ENCODE measurements at regions not wholly inside any gene's neighbourhood (a gene's known extent, or its start where the extent isn't known, plus 50 kb on each side); places are given as distances from the start of the nearest gene placed in this dataset.

- no peak for TF ChIP-seq CTCF (IDR thresholded peaks at IDR 0.05; ENCODE audit: low read depth, low read length)
- TF ChIP-seq EZH2phosphoT487 (IDR thresholded peaks at IDR 0.05; ENCODE audit: low read depth): no peak
These were observed 59.7 kb upstream of the SNCAIP start for GRCh38 chr5:122252319-122252718.

All from OCI-LY3 (cell line).